ENCODE measurements at regions not wholly inside any gene's neighbourhood (a gene's known extent, or its start where the extent isn't known, plus 50 kb on each side); places are given as distances from the start of the nearest gene placed in this dataset.

DNA sequence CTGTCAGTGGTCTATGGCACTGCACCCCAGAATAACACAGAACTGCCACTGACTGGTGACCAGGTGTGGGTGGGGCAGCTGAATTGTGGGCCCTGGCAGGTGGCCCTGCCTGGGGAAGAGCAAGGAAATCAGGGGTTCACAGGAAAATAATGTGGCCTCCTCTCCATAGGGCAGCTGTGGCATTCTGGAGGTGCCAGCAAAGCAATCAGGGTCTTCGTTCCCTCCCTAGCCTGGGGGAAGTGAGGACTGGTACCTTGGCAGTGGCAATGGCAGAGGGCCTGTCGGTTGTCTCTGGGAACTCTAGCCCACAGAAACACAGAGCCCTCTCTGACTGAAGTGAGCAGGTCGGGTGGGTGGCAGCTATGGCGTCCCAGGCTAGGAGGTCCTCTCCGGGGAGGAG, 223.0 kb downstream of the GRIA2 start:
- TF ChIP-seq CTCF (IDR thresholded peaks at IDR 0.05 in 8 of 11, conservative IDR thresholded peaks at IDR 0.05 in 3 of 11) (no peak), POLR2A (IDR thresholded peaks at IDR 0.05) (no peak)

All from spleen (tissue), 7 donors.